IgD-negative memory B cell (primary cell): ENCODE measurements at regions not wholly inside any gene's neighbourhood (a gene's known extent, or its start where the extent isn't known, plus 50 kb on each side); places are given as distances from the start of the nearest gene placed in this dataset.

Source experiments
- H3K27ac Mint-ChIP-seq, 3 donors: one replicate each; pipeline ENCODE4 v1.8.0; 2020 to 2022; ENCODE audit warnings: mild to moderate bottlenecking in 3 of 3, mixed read lengths in 3 of 3, moderate library complexity in 1 of 3
- H3K27me3 Mint-ChIP-seq: one replicate; pipeline ENCODE4 v1.8.0; 2021; ENCODE audit warnings: mixed read lengths
- H3K36me3 Mint-ChIP-seq: one replicate; pipeline ENCODE4 v1.8.0; 2020; ENCODE audit warnings: mild to moderate bottlenecking, mixed read lengths
- H3K4me1 Mint-ChIP-seq, 3 donors: one replicate each; pipeline ENCODE4 v1.8.0; 2020 to 2022; ENCODE audit warnings: mixed read lengths in 3 of 3, mild to moderate bottlenecking in 1 of 3
- H3K4me3 Mint-ChIP-seq, 4 donors: one replicate each; pipeline ENCODE4 v1.8.0; 2020 to 2022; ENCODE audit warnings: mild to moderate bottlenecking in 4 of 4, mixed read lengths in 4 of 4, moderate library complexity in 3 of 4
- H3K9me3 Mint-ChIP-seq, 3 donors: one replicate each; pipeline ENCODE4 v1.8.0; 2020 to 2021; ENCODE audit warnings: mixed read lengths in 3 of 3, mild to moderate bottlenecking in 1 of 3

DNA sequence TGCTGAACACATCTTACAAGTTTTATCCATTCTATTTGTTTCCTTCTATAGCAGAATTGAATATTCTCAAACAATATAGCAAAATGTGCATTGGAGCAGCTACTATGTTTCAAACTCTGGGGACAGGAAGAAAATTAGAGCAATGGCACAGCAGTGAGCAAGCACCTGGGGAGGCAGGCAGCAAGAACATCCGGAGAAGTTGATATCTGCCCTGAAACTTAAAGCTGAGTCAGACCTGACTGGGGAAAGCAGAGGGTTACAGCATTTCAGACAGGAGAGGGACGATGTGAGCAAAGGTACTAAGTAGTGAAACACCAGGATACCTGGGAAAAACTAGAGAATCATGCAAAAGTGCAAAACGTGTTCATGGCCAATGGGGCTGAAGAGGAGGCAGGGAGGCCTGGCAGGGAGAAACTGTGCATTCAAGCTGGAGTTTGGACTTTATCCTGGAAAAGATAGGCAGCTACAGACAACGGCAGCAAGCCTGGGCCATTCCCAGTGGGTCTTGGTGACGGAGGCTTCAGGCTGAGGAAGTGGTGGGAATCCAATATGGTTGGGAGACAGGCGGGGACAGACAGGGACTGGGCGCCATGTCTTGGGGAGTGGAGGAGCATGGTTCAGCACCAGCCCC is 118.0 kb upstream of the CDKN3 start:
- Mint-ChIP-seq H3K4me3 (no peak overlapping the region), H3K4me1 (peaks cover 0 to 4% (median 0%) of the 10 kb centered on the region in 3 donors), H3K27ac (no peak overlapping the region), H3K27me3 (no peaks in the 10 kb centered on the region), H3K36me3 (no peaks in the 10 kb centered on the region), H3K9me3 (no peaks in the 10 kb centered on the region)

- no peak overlapping the region for H3K4me3 Mint-ChIP-seq
- no peaks in the 10 kb centered on the region for H3K9me3 Mint-ChIP-seq
- no peaks in the 10 kb centered on the region for H3K27me3 Mint-ChIP-seq
- no peak overlapping the region for H3K27ac Mint-ChIP-seq
- H3K36me3 Mint-ChIP-seq, result no peaks in the 10 kb centered on the region
- peaks cover 0 to 4% (median 0%) of the 10 kb centered on the region in 3 donors for H3K4me1 Mint-ChIP-seq
Measured at GRCh38 chr14:54282849-54283248, 114.0 kb upstream of the CDKN3 start.

DNA sequence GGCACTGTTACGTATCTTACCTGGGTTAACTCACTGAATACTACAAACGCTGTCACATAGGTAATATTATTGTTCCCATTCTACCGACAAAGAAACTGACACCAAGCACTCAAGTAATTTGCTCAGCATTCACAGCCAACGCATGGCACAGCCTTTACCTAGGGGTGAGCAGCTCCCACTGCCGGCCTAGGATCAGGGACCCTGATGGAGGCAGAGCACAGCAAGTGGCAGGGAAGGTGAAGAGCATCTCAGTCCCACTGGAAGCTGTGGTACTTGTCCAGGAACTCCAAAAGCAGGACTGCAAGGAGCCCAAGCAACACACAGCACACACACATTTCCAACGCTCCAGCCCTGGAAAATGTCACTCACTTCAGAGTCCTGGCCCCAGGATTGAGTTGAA is 111.8 kb upstream of the CDKN3 start:
- Mint-ChIP-seq H3K4me1 (no peaks in the 10 kb centered on the region), H3K27me3 (peaks cover 1% of the 10 kb centered on the region), H3K4me3 (no peak overlapping the region), H3K27ac (no peak overlapping the region), H3K36me3 (no peaks in the 10 kb centered on the region), H3K9me3 (no peaks in the 10 kb centered on the region)

- no peak overlapping the region for H3K27ac Mint-ChIP-seq
- no peaks in the 10 kb centered on the region for H3K4me1 Mint-ChIP-seq
- H3K36me3 Mint-ChIP-seq, result peaks cover 4% of the 10 kb centered on the region
- H3K4me3 Mint-ChIP-seq, result no peak overlapping the region
- H3K9me3 Mint-ChIP-seq, result peaks cover 2 to 6% (median 4%) of the 10 kb centered on the region in 3 donors
- H3K27me3 Mint-ChIP-seq, result peaks cover 7% of the 10 kb centered on the region
Measured at GRCh38 chr14:54291491-54292191, 105.2 kb upstream of the CDKN3 start.

DNA sequence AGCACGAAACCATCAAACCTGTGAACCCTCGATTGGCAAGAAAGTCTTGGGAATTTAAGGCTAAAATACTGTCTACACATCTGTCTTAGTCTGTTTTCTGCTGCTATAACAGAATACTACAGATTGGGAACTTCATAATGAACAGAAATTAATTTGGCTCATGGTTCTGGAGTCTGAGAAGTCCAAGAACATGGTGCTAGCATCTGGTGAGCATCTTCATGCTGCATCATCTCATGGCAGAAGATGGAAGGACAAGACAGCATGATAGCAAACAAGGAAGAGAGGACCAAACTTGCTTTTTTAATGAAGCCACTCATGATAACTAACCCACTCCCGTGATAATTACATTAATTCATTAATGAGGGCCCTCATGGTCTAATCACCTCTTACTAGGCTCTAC is 102.0 kb upstream of the CDKN3 start:
- no peaks in the 10 kb centered on the region for H3K4me1 Mint-ChIP-seq
- peaks cover 20% of the 10 kb centered on the region for H3K27me3 Mint-ChIP-seq
- H3K9me3 Mint-ChIP-seq, result peaks cover 2 to 6% (median 4%) of the 10 kb centered on the region in 3 donors
- H3K36me3 Mint-ChIP-seq, result peaks cover 7% of the 10 kb centered on the region
- no peak overlapping the region for H3K27ac Mint-ChIP-seq
- no peak overlapping the region for H3K4me3 Mint-ChIP-seq

DNA sequence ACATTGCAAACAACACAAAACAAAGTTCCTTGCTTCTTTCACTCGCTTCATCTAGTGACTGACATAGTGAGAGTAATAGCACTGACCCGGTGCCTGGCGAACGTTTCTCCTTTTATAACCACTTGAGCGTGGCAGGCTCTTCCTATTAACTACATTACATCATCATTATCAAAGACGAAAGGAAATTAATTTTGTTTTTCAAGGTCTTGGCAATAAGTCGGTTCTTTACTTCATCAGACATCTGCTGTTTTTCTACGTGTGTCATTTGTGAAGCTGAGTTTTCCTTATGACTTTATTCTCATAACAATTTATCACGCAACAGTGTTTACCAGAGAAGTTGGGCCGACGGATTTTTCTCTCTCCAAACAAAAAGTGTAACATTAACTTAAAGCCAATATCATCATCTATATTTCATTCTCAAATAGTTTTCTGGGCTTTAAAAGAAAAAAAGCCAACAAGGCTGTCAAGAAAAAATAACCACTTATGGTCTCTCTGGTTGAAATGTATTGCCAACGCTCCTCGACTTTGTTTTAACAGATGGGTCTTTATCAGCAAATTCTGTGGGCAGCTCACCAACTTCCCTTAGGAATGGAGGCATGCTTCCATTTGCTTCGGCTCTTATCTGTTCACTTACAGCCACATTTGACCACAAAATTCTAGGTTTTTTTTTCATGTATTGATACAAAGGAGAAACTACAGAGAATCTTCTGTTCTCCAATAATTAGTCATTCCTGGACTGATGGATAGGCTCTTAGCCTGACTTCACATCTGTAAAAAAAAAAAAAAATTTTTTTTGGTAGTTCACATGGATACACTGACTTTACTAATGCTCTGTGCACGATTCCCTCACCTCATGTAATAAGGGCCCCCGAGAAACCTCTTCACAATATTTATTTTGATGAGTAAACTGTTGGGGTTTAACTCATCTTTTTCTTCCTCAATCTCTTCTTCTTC is 97.1 kb upstream of the CDKN3 start:
- H3K4me3 Mint-ChIP-seq, result no peak overlapping the region
- peaks cover 7% of the 10 kb centered on the region for H3K36me3 Mint-ChIP-seq
- peaks cover 0 to 2% (median 0%) of the 10 kb centered on the region in 3 donors for H3K4me1 Mint-ChIP-seq
- peaks cover 2 to 4% (median 3%) of the 10 kb centered on the region in 3 donors for H3K9me3 Mint-ChIP-seq
- H3K27me3 Mint-ChIP-seq, result peaks cover 19% of the 10 kb centered on the region
- H3K27ac Mint-ChIP-seq, result no peak overlapping the region

- Mint-ChIP-seq H3K4me3 (no peak overlapping the region), H3K27ac (no peak overlapping the region), H3K36me3 (peaks cover 4% of the 10 kb centered on the region), H3K4me1 (peaks cover 0 to 2% (median 0%) of the 10 kb centered on the region in 3 donors), H3K9me3 (no peaks in the 10 kb centered on the region), H3K27me3 (peaks cover 17% of the 10 kb centered on the region)
Measured at GRCh38 chr14:54300881-54301280, 95.9 kb upstream of the CDKN3 start.

GRCh38 chr14:54301359-54301758 is 95.4 kb upstream of the CDKN3 start:
- H3K36me3 Mint-ChIP-seq, result peaks cover 4% of the 10 kb centered on the region
- H3K27ac Mint-ChIP-seq, result no peak overlapping the region
- peaks cover 17% of the 10 kb centered on the region for H3K27me3 Mint-ChIP-seq
- peaks cover 0 to 2% (median 0%) of the 10 kb centered on the region in 3 donors for H3K4me1 Mint-ChIP-seq
- H3K4me3 Mint-ChIP-seq, result no peak overlapping the region
- no peaks in the 10 kb centered on the region for H3K9me3 Mint-ChIP-seq

DNA sequence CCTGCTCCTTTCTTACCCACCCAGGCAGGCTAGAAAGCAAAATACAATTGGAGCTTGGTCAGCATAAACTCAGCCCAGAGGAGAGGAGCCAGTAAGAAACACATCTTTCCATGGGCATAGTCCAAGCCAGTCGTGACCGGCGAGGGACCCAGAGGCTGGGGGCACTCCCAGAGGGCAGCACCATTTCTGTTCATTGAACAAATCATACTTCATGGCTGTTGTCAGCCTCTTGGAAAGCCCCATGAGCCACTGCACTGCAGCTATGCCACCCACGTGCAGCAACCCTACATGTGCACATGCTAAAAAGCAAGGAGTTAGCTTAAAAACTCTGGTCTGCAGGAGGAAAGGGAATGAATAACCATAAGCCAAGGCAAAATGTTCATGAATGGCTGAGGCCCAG is 90.0 kb upstream of the CDKN3 start:
- Mint-ChIP-seq H3K4me1 (no peaks in the 10 kb centered on the region), H3K4me3 (no peak overlapping the region), H3K36me3 (no peaks in the 10 kb centered on the region), H3K27ac (no peak overlapping the region), H3K27me3 (peaks cover 1% of the 10 kb centered on the region), H3K9me3 (no peaks in the 10 kb centered on the region)

DNA sequence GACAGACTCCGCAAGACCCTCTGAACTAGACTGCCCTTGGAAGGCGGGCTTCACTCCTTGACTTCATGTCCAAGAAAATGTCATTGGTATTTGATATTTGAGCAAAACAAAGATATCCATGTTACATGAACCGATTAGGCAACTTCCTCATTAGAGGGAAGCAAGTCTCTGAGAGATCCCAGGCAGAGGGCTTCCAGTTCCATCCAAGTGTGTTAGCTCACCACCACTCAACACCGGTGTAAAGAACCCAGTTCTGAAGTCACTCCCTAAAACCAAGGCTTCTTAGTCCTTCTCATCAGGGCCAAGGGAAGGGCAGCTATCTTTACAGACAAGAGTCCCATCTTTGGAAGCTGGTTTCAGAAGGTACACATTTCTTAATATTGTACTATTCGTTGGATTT is 87.2 kb upstream of the CDKN3 start:
- no peaks in the 10 kb centered on the region for H3K4me1 Mint-ChIP-seq
- peaks cover 3% of the 10 kb centered on the region for H3K27me3 Mint-ChIP-seq
- H3K9me3 Mint-ChIP-seq, result no peaks in the 10 kb centered on the region
- H3K27ac Mint-ChIP-seq, result no peak overlapping the region
- no peak overlapping the region for H3K4me3 Mint-ChIP-seq
- no peaks in the 10 kb centered on the region for H3K36me3 Mint-ChIP-seq

DNA sequence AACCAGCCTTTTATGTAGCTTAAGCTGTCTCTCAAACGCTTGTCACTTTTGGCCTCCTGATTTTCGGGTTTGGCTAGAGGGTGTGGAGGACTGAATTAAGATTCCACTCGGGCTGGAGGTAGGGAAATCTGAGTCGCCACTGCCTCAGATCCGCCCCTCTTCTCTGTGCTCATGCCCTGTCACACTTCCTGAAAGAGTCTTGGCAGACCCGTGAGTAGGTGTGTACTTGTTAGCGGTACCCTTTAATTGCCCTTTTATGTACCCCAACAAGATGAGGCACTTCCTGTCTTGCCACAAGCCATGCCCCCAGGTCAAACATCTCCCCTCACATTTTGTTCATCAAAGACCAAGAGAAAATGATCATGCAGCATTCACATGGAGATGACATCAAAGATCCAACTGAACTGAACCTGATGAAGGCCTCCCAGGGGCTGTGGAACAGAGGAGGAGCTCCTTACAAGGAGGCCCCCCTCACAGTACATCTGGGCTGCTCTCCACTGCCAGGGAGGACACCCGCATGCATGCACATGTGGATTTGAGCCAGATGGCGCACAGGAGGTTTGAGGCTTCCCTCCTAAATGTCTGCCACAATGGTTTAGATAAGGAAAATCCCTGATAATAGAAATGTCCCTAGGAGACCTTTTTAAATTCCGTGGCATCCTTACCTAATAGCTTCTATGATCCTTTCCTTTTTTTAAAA is 86.5 kb upstream of the CDKN3 start:
- Mint-ChIP-seq H3K4me3 (no peak overlapping the region), H3K4me1 (no peaks in the 10 kb centered on the region), H3K27ac (no peak overlapping the region), H3K9me3 (no peaks in the 10 kb centered on the region), H3K36me3 (no peaks in the 10 kb centered on the region), H3K27me3 (peaks cover 6% of the 10 kb centered on the region)

- Mint-ChIP-seq H3K4me3 (no peak overlapping the region), H3K9me3 (no peaks in the 10 kb centered on the region), H3K36me3 (no peaks in the 10 kb centered on the region), H3K27me3 (peaks cover 8% of the 10 kb centered on the region), H3K4me1 (no peaks in the 10 kb centered on the region), H3K27ac (no peak overlapping the region)
Measured at GRCh38 chr14:54310851-54311228, 86.0 kb upstream of the CDKN3 start.

- peaks cover 0 to 2% (median 0%) of the 10 kb centered on the region in 3 donors for H3K4me1 Mint-ChIP-seq
- H3K4me3 Mint-ChIP-seq, result no peak overlapping the region
- peaks cover 8% of the 10 kb centered on the region for H3K27me3 Mint-ChIP-seq
- no peaks in the 10 kb centered on the region for H3K36me3 Mint-ChIP-seq
- no peak overlapping the region for H3K27ac Mint-ChIP-seq
- H3K9me3 Mint-ChIP-seq, result peaks cover 0 to 1% (median 0%) of the 10 kb centered on the region in 3 donors
Measured at GRCh38 chr14:54312166-54312801, 84.5 kb upstream of the CDKN3 start.

DNA sequence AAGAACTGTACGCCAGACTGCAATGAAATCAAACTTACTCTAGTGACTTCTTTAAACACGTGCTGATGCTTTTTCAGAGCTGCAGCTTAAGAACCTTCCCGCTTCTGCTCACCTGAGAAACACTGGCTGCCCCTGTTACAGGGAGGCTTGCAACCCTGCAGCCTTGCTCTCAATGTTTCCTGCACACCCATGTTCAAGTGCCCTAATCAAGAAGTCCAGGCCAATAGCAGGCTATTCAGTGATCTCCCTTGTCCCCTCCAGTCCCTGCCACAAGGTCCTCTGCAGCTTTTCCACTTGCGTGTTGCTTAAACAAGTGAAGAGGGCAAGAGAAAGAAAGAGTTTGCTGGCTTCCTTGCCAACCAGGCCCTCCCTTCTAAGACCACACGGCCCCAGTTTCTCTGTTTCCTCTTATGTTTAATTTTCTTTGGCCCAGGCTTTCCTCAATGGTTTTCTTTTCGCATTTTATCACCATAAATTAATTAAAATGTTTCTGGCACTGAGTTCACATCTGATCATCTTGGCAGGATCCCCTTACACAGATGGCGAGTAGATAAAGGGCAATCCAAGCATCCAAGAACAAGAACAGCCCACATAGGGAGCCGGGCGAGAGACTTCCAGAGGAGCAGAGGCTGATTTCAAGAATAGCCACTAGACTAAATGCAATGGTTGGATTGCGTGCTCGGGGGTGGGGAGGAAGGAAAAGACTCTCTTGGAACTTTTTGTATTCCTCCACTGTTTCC is 82.3 kb upstream of the CDKN3 start:
- Mint-ChIP-seq H3K4me1 (peaks cover 0 to 2% (median 0%) of the 10 kb centered on the region in 3 donors), H3K9me3 (peaks cover 0 to 1% (median 0%) of the 10 kb centered on the region in 3 donors), H3K4me3 (no peak overlapping the region), H3K27ac (no peak overlapping the region), H3K36me3 (no peaks in the 10 kb centered on the region), H3K27me3 (peaks cover 8% of the 10 kb centered on the region)
